Endothelial cell of umbilical vein (primary cell): ENCODE measurements at regions not wholly inside any gene's neighbourhood (a gene's known extent, or its start where the extent isn't known, plus 50 kb on each side); places are given as distances from the start of the nearest gene placed in this dataset.

ENCODE experiments used
- BruUV-seq: library from RNA; stranded (reverse); fragments of 400-500 nt; replicated peaks from 2 replicates; lab custom pipeline; 2021; lab: Mats Ljungman, UMichigan
- CTCF ChIA-PET: fragments of 300-600, 350-600 bp; sonication (Branson Sonifier 250); formaldehyde crosslinking; loops from one replicate; lab custom pipeline; 2021; ENCODE audit warnings: antibody characterized with exemption, inconsistent platforms; lab: Charles Lee
- POLR2A ChIA-PET: fragments of 300-600, 350-600 bp; sonication (Branson Sonifier 250); formaldehyde crosslinking; loops from one replicate; lab custom pipeline; 2021; ENCODE audit warnings: antibody characterized with exemption, inconsistent platforms; lab: Charles Lee
- DNase-seq: peaks from one replicate; pipeline ENCODE4 v3.0.0-alpha.2; 2011; ENCODE audit warnings: low read depth, low spot score
- FAIRE-seq: peaks from 2 replicates; lab custom pipeline; 2011; peaks lifted over from hg19 to GRCh38; lab: Jason Lieb, UNC
- H2AFZ ChIP-seq: 2 replicates; pipeline ENCODE4 v1.6.0; 2012; ENCODE audit warnings: low read depth, low read length, control low read depth, inconsistent platforms
- H3K27ac ChIP-seq: 2 replicates; pipeline ENCODE4 v1.5.1; 2011; ENCODE audit warnings: low read depth, mild to moderate bottlenecking, control low read depth, low read length, moderate library complexity; ENCODE audit not compliant: insufficient read depth
- H3K27me3 ChIP-seq, 2 experiments: 2 replicates each; pipeline versions ENCODE4 v1.6.0 to v1.6.1; 2011; ENCODE audit warnings: low read length in 2 of 2, mixed read lengths in 1 of 2; ENCODE audit not compliant: control insufficient read depth in 2 of 2, insufficient read depth in 2 of 2
- H3K36me3 ChIP-seq, 2 experiments: 2 replicates in 1 of 2; 3 replicates in 1 of 2; pipeline ENCODE4 v1.5.1; 2011; ENCODE audit warnings: low read length in 2 of 2, mild to moderate bottlenecking in 1 of 2, moderate library complexity in 1 of 2; ENCODE audit not compliant: control insufficient read depth in 2 of 2, insufficient read depth in 2 of 2; ENCODE audit errors: extremely low read depth in 1 of 2
- H3K4me1 ChIP-seq: 3 replicates; pipeline ENCODE4 v1.5.1; 2011; ENCODE audit warnings: mild to moderate bottlenecking, low read length; ENCODE audit not compliant: control insufficient read depth, insufficient read depth; ENCODE audit errors: extremely low read depth
- H3K4me2 ChIP-seq: 2 replicates; pipeline ENCODE4 v1.6.1; 2011; ENCODE audit warnings: low read length, control low read depth, mixed read lengths; ENCODE audit not compliant: insufficient read depth
- H3K4me3 ChIP-seq, 3 experiments: fragments of 200-600 bp in 1 of 3; sonication (generic), shearing (Covaris generic) in 1 of 3; replicated peaks in 1 of 3; 2 replicates each; pipeline ENCODE4 v1.5.1; 2011 to 2016; ENCODE audit warnings: control low read depth in 3 of 3, low read length in 3 of 3, mild to moderate bottlenecking in 2 of 3, inconsistent platforms in 1 of 3, low read depth in 1 of 3, moderate library complexity in 1 of 3; ENCODE audit not compliant: insufficient read depth in 1 of 3
- H3K79me2 ChIP-seq: 2 replicates; pipeline ENCODE4 v1.6.0; 2012; ENCODE audit warnings: low read length, inconsistent platforms; ENCODE audit not compliant: control insufficient read depth, insufficient read depth
- H3K9ac ChIP-seq: replicated peaks from 2 replicates; pipeline ENCODE3; 2011; ENCODE audit warnings: low read length, control low read depth; ENCODE audit not compliant: insufficient read depth; ENCODE audit errors: extremely low read depth
- H3K9me1 ChIP-seq: replicated peaks from 3 replicates; pipeline ENCODE4 v1.6.0; 2011; ENCODE audit warnings: mild to moderate bottlenecking, low read length; ENCODE audit not compliant: control insufficient read depth, insufficient read depth; ENCODE audit errors: extremely low read depth
- H3K9me3 ChIP-seq: replicated peaks from 2 replicates; pipeline ENCODE4 v1.5.1; 2012; ENCODE audit warnings: low read length, inconsistent platforms; ENCODE audit not compliant: control insufficient read depth, insufficient read depth
- H4K20me1 ChIP-seq: replicated peaks from 2 replicates; pipeline ENCODE3; 2011; ENCODE audit warnings: mild to moderate bottlenecking, low read length; ENCODE audit not compliant: control insufficient read depth, insufficient read depth; ENCODE audit errors: extremely low read depth
- EZH2 ChIP-seq: IDR thresholded peaks from 2 replicates; pipeline ENCODE4 v1.6.1; 2012; ENCODE audit warnings: borderline replicate concordance, low read depth, mild to moderate bottlenecking, moderate library complexity, low read length, inconsistent platforms; ENCODE audit not compliant: severe bottlenecking
- FOS ChIP-seq: IDR thresholded peaks from 2 replicates; pipeline ENCODE4 v1.6.1; 2011; ENCODE audit warnings: mild to moderate bottlenecking, low read length, moderate library complexity, borderline replicate concordance; ENCODE audit not compliant: insufficient read depth
- GATA2 ChIP-seq: IDR thresholded peaks from 2 replicates; pipeline ENCODE4 v1.7.0; 2011; ENCODE audit warnings: low read depth, mild to moderate bottlenecking, moderate library complexity, mixed read lengths, low read length; ENCODE audit not compliant: insufficient read length, insufficient read depth
- JUN ChIP-seq: IDR thresholded peaks from 2 replicates; pipeline ENCODE4 v1.6.1; 2011; ENCODE audit warnings: borderline replicate concordance, low read depth; ENCODE audit not compliant: insufficient read length, insufficient read depth
- MYC ChIP-seq: IDR thresholded peaks from one replicate; pipeline ENCODE4 v1.6.1; 2011; ENCODE audit warnings: mild to moderate bottlenecking, low read depth, low read length
- POLR2A ChIP-seq: IDR thresholded peaks from 2 replicates; pipeline ENCODE4 v1.6.1; 2012; ENCODE audit warnings: low read depth, mild to moderate bottlenecking, control low read depth, low read length
- POLR2AphosphoS5 ChIP-seq: IDR thresholded peaks from 2 replicates; pipeline ENCODE4 v1.6.1; 2012; ENCODE audit warnings: low read depth, mild to moderate bottlenecking, control low read depth, low read length, moderate library complexity; ENCODE audit not compliant: insufficient read depth
- dilution Hi-C: fragments of 300-500 bp; cut with MboI; formaldehyde crosslinking; loops from one replicate; pipeline ENCODE4 v1.15.0; 2019; ENCODE audit warnings: low sequenced_read_pairs; ENCODE audit not compliant: extremely low pct_ligation_motif_present
- intact Hi-C: fragments of 100-400 bp; cut with micrococcal nuclease; formaldehyde crosslinking; loops from one replicate; pipeline ENCODE4 v1.10.0; 2022
- TF ChIP-seq, protein P1 (sequence below), 2 donors: IDR thresholded peaks; 1 replicate in 1 of 2; 2 replicates in 1 of 2; pipeline ENCODE4 v1.5.1; 2011; ENCODE audit warnings: low read length in 2 of 2, mild to moderate bottlenecking in 2 of 2, moderate library complexity in 2 of 2, control low read depth in 1 of 2, inconsistent platforms in 1 of 2, low read depth in 1 of 2; ENCODE audit not compliant: insufficient read depth in 1 of 2; ENCODE audit errors: extremely low read depth in 1 of 2
- TF ChIP-seq, protein P2 (sequence below): IDR thresholded peaks from 2 replicates; pipeline ENCODE4 v1.6.1; 2011; ENCODE audit not compliant: insufficient read depth, insufficient read length

DNA sequence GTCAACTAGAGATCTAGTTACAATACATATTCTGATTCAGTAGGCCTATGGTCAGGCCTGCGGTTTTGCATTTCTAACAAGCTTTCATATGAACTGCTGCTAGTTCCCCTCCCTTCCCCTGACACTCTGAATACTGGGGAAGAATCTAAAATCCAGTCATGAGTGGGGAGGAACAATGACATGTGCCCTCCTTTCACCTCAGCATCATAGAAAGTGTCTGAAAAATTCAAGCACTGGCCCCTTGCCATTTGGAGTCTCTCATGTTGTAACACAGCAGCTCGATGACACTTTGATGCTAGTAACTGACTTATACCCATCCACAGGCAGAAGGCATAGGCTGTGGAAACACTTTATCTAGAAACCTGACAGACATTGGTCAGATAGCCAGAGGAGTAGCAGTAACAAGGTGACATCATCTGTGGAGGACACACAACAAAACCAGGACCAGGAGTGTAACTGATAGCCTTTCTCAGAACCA, 161.9 kb upstream of the RASSF8 start:
- CTCF ChIA-PET, result interaction anchor here (0.5 kb wide), 1 partner anchor 23 kb away, joined by 3 read pairs; no protein-coding TSS in a partner anchor
- dilution Hi-C loops (no loop called here), intact Hi-C loops (no loop called here)
- no TSS peak for BruUV-seq
- Histone ChIP-seq H2AFZ (no peak overlapping the region), H3K4me2 (no peak overlapping the region), H3K9me1 (no peaks in the 10 kb centered on the region), H3K9ac (no peak overlapping the region), H3K27me3 (no peaks in the 10 kb centered on the region), H3K79me2 (no peaks in the 10 kb centered on the region), H3K27ac (no peak overlapping the region), H3K36me3 (no peaks in the 10 kb centered on the region), H4K20me1 (no peaks in the 10 kb centered on the region), H3K9me3 (no peaks in the 10 kb centered on the region), H3K4me1 (peaks cover 23% of the 10 kb centered on the region), H3K4me3 (no peak overlapping the region)
- TF ChIP-seq, protein P1, sequence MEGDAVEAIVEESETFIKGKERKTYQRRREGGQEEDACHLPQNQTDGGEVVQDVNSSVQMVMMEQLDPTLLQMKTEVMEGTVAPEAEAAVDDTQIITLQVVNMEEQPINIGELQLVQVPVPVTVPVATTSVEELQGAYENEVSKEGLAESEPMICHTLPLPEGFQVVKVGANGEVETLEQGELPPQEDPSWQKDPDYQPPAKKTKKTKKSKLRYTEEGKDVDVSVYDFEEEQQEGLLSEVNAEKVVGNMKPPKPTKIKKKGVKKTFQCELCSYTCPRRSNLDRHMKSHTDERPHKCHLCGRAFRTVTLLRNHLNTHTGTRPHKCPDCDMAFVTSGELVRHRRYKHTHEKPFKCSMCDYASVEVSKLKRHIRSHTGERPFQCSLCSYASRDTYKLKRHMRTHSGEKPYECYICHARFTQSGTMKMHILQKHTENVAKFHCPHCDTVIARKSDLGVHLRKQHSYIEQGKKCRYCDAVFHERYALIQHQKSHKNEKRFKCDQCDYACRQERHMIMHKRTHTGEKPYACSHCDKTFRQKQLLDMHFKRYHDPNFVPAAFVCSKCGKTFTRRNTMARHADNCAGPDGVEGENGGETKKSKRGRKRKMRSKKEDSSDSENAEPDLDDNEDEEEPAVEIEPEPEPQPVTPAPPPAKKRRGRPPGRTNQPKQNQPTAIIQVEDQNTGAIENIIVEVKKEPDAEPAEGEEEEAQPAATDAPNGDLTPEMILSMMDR (IDR thresholded peaks at IDR 0.05; ENCODE audit: extremely low read depth in 1 of 2, insufficient read depth in 1 of 2, low read depth in 1 of 2, low read length in 2 of 2), result no peak
- TF ChIP-seq, protein P2, sequence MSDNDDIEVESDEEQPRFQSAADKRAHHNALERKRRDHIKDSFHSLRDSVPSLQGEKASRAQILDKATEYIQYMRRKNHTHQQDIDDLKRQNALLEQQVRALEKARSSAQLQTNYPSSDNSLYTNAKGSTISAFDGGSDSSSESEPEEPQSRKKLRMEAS, result no peak
- TF ChIP-seq MYC (no peak), FOS (no peak), POLR2A (no peak), POLR2AphosphoS5 (no peak), EZH2 (no peak), GATA2 (no peak), JUN (no peak)
- POLR2A ChIA-PET, result no interaction called here
- DNase-seq (no peak), FAIRE-seq (no peak)
